Prostate gland (tissue), 2 donors: ENCODE measurements at regions not wholly inside any gene's neighbourhood (a gene's known extent, or its start where the extent isn't known, plus 50 kb on each side); places are given as distances from the start of the nearest gene placed in this dataset.
"Not testable (repeated sequence)": the region's sequence is repeated elsewhere in the genome, so short reads cannot be mapped to it uniquely, and the experiment has no call there.

ENCODE experiments used
- DNase-seq: peaks from one replicate; pipeline ENCODE4 v3.0.0-alpha.2; 2019; ENCODE audit warnings: low spot score
- H3K27ac ChIP-seq, 2 donors: fragments of 200-600 bp; sonication (generic); 2 replicates each; pipeline ENCODE4 v1.5.1; 2017 to 2019
- H3K27me3 ChIP-seq: fragments of 200-600 bp; sonication (generic); replicated peaks from 2 replicates; pipeline ENCODE4 v1.5.1; 2019; ENCODE audit not compliant: insufficient read depth
- H3K36me3 ChIP-seq, 2 donors: fragments of 200-600 bp; sonication (generic); 1 replicate in 1 of 2; 2 replicates in 1 of 2; pipeline versions ENCODE4 v1.5.1 to v1.8.1; 2017 to 2019
- H3K4me1 ChIP-seq: fragments of 200-600 bp; sonication (generic); replicated peaks from 2 replicates; pipeline ENCODE4 v1.5.1; 2019
- H3K4me3 ChIP-seq, 2 donors: fragments of 200-600 bp; sonication (generic); 2 replicates each; pipeline ENCODE4 v1.5.1; 2017 to 2019
- H3K9me3 ChIP-seq: fragments of 200-600 bp; sonication (generic); 2 replicates; pipeline ENCODE4 v1.5.1; 2017
- POLR2A ChIP-seq: fragments of 450-650 bp; IDR thresholded peaks from one replicate; pipeline ENCODE4 v1.6.1; 2016; ENCODE audit warnings: antibody characterized with exemption, mild to moderate bottlenecking
- POLR2AphosphoS5 ChIP-seq: sonication (generic); formaldehyde crosslinking; IDR thresholded peaks from one replicate; pipeline ENCODE4 v1.6.1; 2017; ENCODE audit warnings: antibody characterized with exemption
- WGBS: methylation state at CpG from one replicate; pipeline ENCODE4 v1.1.5; 2018; 5-methylcytosine and 5-hydroxymethylcytosine counted together
- intact Hi-C: fragments of 100-400 bp; cut with DNase I; formaldehyde crosslinking; loops from one replicate; pipeline ENCODE4 v1.14.2; 2022
- TF ChIP-seq, protein P1 (sequence below), 4 experiments: fragments of 200-600 bp in 2 of 4; fragments of 450-650 bp in 2 of 4; sonication (generic) in 2 of 4; IDR thresholded peaks; 1 replicate in 3 of 4; 2 replicates in 1 of 4; pipeline ENCODE4 v1.5.1; 2016 to 2019; ENCODE audit warnings: antibody characterized with exemption in 4 of 4, mild to moderate bottlenecking in 2 of 4, moderate library complexity in 2 of 4

DNA sequence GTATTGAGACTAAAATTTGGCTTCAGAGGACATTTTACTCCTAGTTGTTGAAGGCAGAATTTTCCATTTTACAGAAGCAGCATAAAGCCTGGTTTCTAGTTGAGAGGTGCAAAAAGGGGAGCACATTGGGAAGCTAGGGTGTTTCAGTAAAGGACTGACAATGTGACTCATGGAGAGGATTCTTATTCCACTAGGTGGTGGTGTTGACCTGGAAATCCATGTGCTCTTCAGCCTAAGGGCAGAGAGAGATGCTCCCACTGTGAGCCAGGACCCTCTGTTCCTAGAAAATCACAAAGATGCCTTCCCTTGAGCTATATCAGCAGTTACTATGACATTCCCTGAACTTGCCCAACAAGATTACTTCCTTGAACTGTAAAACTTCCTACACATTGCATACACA, 687.8 kb downstream of the IPMK start:
- no peaks in the 10 kb centered on the region for H3K27me3 ChIP-seq
- no peak overlapping the region for H3K27ac ChIP-seq
- no peaks in the 10 kb centered on the region for H3K9me3 ChIP-seq
- no peaks in the 10 kb centered on the region for H3K36me3 ChIP-seq
- H3K4me3 ChIP-seq = no peak overlapping the region
- H3K4me1 ChIP-seq = no peaks in the 10 kb centered on the region
- no peak for DNase-seq
- no peak for TF ChIP-seq POLR2A
- TF ChIP-seq, protein P1, sequence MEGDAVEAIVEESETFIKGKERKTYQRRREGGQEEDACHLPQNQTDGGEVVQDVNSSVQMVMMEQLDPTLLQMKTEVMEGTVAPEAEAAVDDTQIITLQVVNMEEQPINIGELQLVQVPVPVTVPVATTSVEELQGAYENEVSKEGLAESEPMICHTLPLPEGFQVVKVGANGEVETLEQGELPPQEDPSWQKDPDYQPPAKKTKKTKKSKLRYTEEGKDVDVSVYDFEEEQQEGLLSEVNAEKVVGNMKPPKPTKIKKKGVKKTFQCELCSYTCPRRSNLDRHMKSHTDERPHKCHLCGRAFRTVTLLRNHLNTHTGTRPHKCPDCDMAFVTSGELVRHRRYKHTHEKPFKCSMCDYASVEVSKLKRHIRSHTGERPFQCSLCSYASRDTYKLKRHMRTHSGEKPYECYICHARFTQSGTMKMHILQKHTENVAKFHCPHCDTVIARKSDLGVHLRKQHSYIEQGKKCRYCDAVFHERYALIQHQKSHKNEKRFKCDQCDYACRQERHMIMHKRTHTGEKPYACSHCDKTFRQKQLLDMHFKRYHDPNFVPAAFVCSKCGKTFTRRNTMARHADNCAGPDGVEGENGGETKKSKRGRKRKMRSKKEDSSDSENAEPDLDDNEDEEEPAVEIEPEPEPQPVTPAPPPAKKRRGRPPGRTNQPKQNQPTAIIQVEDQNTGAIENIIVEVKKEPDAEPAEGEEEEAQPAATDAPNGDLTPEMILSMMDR (IDR thresholded peaks at IDR 0.05) = no peak
- TF ChIP-seq POLR2AphosphoS5 = no peak
- intact Hi-C loops = no loop called here

DNA sequence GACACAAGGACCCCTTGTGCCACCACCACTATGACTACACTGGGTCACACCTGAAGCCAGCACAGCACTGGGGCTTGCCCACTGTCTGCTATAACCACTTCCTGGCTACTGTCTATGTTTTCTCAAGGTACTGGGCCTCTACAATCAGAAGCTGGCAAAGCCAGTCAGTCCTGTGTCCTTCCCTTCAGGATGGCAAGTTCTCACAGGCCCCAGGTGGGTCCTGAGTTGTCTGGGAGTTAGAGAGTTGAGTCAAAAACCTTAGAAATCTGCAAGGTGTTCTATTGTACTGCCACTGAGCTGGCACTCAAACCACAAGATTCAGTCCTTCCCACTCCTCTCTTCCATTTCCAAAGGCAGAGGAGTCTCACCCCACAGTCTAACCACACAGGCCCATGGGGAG, 705.5 kb downstream of the IPMK start:
- DNase-seq = no peak
- TF ChIP-seq POLR2AphosphoS5 (no peak), POLR2A (no peak)
- TF ChIP-seq, protein P1 (IDR thresholded peaks at IDR 0.05) = no peak
- H3K27ac ChIP-seq = no peak overlapping the region
- H3K9me3 ChIP-seq = no peaks in the 10 kb centered on the region
- no peak overlapping the region for H3K4me3 ChIP-seq
- H3K4me1 ChIP-seq = no peaks in the 10 kb centered on the region
- no peaks in the 10 kb centered on the region for H3K27me3 ChIP-seq
- intact Hi-C loops = no loop called here
- H3K36me3 ChIP-seq = no peaks in the 10 kb centered on the region

DNA sequence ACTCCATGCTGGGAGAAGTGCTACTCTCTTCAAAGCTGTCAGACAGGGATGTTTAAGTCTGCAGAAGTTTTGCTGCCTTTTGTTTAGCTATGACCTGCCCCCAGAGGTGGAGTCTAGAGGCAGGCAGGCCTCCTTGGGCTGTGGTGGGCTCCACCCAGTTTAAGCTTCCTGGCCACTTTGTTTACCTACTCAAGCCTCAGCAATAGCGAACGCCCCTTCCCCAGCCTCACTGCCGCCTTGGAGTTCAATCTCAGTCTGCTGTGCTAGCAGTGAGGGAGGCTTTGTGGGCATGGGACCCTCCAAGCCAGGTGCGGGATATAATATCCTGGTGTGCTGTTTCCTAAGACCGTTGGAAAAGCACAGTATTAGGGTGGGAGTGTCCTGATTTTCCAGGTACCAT, 715.9 kb downstream of the IPMK start:
- H3K36me3 ChIP-seq, H3K4me3 ChIP-seq, H3K27me3 ChIP-seq, H3K9me3 ChIP-seq, H3K27ac ChIP-seq, DNase-seq, H3K4me1 ChIP-seq, intact Hi-C loops: not testable (repeated sequence)
- WGBS = 91% methylated on average over 5 of the region's 5 CpGs

- 84% methylated on average over 3 of the region's 3 CpGs for WGBS
- no peak for DNase-seq
- H3K36me3 ChIP-seq = no peaks in the 10 kb centered on the region
- H3K4me1 ChIP-seq = no peaks in the 10 kb centered on the region
- TF ChIP-seq POLR2A (no peak), POLR2AphosphoS5 (no peak)
- TF ChIP-seq, protein P1 (IDR thresholded peaks at IDR 0.05) = no peak
- no peaks in the 10 kb centered on the region for H3K9me3 ChIP-seq
- no peaks in the 10 kb centered on the region for H3K27me3 ChIP-seq
- H3K27ac ChIP-seq = no peak overlapping the region
- no peak overlapping the region for H3K4me3 ChIP-seq
- intact Hi-C loops = no loop called here
These were observed 732.4 kb downstream of the IPMK start for GRCh38 chr10:57535306-57535705.

DNA sequence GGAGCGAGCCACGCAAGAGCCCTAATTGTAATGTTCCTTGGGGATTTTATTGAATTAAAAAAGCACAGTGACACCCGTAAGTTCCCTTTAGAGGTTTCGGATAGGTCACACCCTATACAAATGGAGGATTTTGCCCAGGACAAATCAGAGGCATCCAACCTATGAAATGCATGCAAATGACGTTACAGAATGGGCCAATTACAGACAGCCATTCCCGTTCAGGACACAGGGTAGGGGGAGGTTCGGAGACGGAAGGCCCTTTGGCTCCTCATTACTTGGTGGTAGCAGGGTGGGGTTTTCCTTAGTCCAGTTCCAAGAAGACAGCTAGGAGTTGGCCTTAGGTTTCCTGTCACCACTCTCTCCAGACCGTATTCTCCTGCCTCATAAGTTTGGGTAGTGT, 754.1 kb downstream of the IPMK start:
- no peak overlapping the region for H3K4me3 ChIP-seq
- H3K9me3 ChIP-seq = no peaks in the 10 kb centered on the region
- 78% methylated on average over 9 of the region's 9 CpGs for WGBS
- no peak overlapping the region for H3K27ac ChIP-seq
- no peak for TF ChIP-seq POLR2AphosphoS5
- TF ChIP-seq, protein P1 (IDR thresholded peaks at IDR 0.05) = no peak
- TF ChIP-seq POLR2A = no peak
- no peak for DNase-seq
- no peaks in the 10 kb centered on the region for H3K27me3 ChIP-seq
- intact Hi-C loops = no loop called here
- no peaks in the 10 kb centered on the region for H3K36me3 ChIP-seq
- H3K4me1 ChIP-seq = no peaks in the 10 kb centered on the region

DNA sequence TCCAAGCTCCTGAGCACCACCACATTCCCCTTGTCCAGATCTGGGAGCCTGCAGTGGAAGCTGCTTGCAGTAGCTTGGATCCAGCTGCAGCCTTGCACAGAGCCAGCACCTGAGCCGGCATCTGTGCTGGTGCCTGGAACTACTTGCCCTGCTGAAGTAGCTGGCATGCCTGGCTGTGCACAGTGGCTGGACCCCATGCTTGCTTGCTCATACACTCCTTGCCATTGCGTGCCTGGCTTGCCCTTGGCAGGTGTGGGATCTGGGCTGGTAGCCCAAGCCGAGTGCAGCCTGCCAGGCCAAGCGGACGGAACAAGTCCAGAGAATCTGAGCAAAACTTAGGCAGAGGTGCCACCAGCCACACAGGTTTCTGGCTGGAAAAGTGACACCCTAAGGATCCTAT, 759.9 kb downstream of the IPMK start:
- DNase-seq = no peak
- no peaks in the 10 kb centered on the region for H3K9me3 ChIP-seq
- no peaks in the 10 kb centered on the region for H3K36me3 ChIP-seq
- TF ChIP-seq, protein P1 (IDR thresholded peaks at IDR 0.05) = no peak
- TF ChIP-seq POLR2AphosphoS5 = no peak
- TF ChIP-seq POLR2A = no peak
- WGBS = 68% methylated on average over 4 of the region's 5 CpGs
- no peaks in the 10 kb centered on the region for H3K4me1 ChIP-seq
- H3K27me3 ChIP-seq = no peaks in the 10 kb centered on the region
- intact Hi-C loops = no loop called here
- H3K27ac ChIP-seq = no peak overlapping the region
- H3K4me3 ChIP-seq = no peak overlapping the region
